KOPT-K1 (cell line): ENCODE measurements at regions not wholly inside any gene's neighbourhood (a gene's known extent, or its start where the extent isn't known, plus 50 kb on each side); places are given as distances from the start of the nearest gene placed in this dataset.

ENCODE experiments used
- H3K27ac ChIP-seq: fragments of 200-600 bp; sonication (generic); 2 replicates; pipeline ENCODE4 v1.5.1; 2016; ENCODE audit warnings: antibody characterized with exemption, mild to moderate bottlenecking, low read depth, low read length; ENCODE audit not compliant: poor library complexity, severe bottlenecking
- H3K36me3 ChIP-seq: fragments of 200-600 bp; sonication (generic); 2 replicates; pipeline ENCODE4 v1.5.1; 2017; ENCODE audit warnings: antibody characterized with exemption, mild to moderate bottlenecking, low read length, moderate library complexity; ENCODE audit not compliant: insufficient read depth
- H3K9me3 ChIP-seq: fragments of 200-600 bp; sonication (generic); 2 replicates; pipeline ENCODE4 v1.5.1; 2017; ENCODE audit warnings: antibody characterized with exemption, low read length, mild to moderate bottlenecking; ENCODE audit not compliant: insufficient read depth, poor library complexity, severe bottlenecking

- no peaks in the 10 kb centered on the region for H3K9me3 ChIP-seq
- H3K36me3 ChIP-seq = no peaks in the 10 kb centered on the region
- H3K27ac ChIP-seq = no peak overlapping the region
These were observed 319.6 kb upstream of the CLINT1 start for GRCh38 chr5:158178535-158178934.

- Histone ChIP-seq H3K36me3 (no peaks in the 10 kb centered on the region), H3K9me3 (no peaks in the 10 kb centered on the region), H3K27ac (no peak overlapping the region)
These were observed 318.2 kb upstream of the CLINT1 start for GRCh38 chr5:158177146-158177545.

DNA sequence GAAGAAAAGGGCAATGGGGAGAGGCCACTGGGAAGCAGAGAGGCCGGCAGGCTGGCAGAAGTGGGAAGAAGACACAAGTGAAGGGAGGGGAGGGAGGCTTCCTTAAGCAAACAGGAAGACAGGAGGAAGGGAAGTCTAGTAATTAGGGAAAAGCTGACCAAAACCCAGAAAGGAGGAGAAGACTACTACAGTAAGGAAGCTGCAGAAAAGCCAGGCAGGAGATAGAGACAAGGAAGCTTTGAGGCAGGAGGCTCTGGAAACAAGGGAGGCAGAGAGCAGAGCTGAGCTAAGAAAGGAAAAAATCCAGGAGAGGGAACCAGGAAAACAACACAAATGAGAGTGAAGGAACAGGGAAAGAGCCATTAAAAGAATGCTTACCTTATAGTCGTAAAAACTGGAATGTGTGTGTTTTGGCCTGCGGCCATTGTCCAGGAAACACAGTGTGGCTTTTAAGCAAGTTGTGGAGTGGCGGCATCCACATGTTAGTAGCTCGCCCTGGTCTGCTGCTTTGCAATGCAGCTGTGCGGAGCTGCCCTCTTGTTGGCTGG lies 317.1 kb upstream of the CLINT1 start:
- Histone ChIP-seq H3K27ac (no peak overlapping the region), H3K36me3 (no peaks in the 10 kb centered on the region), H3K9me3 (no peaks in the 10 kb centered on the region)

DNA sequence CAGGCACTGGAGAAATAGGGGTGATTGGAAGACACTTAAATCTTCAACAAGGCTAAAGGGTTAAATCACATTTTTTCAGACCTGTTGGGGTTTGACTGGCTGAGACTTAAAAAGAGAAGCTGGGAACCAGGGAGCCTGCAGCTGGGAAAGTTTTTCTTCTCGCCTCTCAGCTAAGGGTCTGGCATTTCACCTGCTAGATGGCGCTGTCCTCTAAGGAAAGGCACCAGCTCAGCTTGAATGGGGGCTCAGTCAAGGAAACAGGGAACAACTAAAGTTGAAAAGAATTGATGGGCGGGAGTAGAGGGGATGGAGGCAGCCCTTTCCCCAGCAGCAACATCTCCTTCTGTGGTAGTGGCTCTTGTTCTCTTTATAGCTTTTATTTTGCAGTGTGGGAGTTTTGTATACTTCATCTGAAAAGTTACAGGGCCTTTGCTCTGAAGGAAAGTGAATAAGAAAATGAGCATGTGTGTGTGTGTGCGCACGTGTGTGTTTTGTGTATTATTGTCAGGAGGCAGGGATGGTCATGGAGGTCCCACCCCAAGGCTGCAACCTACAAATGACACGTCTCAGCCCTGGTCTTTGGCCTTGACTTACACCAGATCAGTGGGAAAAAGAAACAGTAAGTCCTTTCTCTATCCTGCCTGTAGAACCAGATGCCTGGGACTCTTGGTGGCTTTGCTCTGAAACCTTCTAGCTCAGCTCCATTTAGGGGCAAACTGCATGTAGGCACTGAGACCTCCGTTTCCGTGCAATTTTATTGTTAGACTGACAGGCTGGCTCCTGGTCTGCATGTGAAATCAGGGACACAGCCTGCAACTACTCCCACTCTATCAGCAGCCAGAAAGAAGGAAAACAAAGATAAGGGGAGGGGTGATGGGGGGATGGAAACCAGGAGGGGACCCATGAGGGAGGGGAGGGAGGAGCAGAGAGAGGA lies 316.2 kb upstream of the CLINT1 start:
- Histone ChIP-seq H3K9me3 (no peaks in the 10 kb centered on the region), H3K27ac (no peak overlapping the region), H3K36me3 (no peaks in the 10 kb centered on the region)

GRCh38 chr5:158174026-158174425 lies 315.1 kb upstream of the CLINT1 start:
- Histone ChIP-seq H3K9me3 (no peaks in the 10 kb centered on the region), H3K36me3 (no peaks in the 10 kb centered on the region), H3K27ac (no peak overlapping the region)

DNA sequence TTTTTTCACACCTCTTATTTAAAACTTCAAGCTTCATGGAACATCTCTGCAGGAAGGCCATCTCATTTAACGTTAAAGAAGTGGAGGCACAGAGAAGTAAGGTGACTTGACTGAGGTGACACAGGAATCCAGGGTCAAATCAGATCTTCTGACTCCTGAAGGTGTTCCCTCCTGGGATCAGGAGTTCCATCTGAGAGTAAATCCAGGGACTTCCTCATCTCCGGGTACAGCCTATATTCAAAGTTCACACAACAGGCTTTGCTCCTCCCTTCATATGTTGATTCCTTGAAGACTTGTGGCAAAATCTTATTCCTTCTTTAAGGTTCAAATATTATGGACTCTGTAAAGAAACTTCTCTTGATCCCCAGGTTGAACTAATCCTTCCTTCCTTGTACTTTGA lies 313.1 kb upstream of the CLINT1 start:
- no peaks in the 10 kb centered on the region for H3K36me3 ChIP-seq
- H3K9me3 ChIP-seq = no peaks in the 10 kb centered on the region

DNA sequence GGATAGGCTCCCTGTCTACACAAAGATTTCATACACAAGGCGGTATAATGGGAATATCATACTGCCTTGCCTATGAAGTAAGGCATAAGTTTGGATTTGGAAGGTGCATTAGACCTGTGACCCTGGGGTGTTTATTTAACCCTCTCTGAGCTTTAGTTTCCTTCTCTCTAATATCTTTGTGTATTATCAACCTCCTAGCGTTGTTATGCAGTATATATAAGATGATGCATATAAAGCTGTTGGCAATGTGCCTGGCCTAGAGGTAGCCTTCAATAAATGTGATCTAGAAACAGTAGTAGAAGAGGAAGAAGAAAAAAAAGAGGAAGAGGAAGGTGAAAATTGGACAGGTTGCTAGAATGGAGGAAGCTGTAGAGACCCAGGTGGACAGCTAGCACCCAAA lies 311.6 kb upstream of the CLINT1 start:
- Histone ChIP-seq H3K9me3 (no peaks in the 10 kb centered on the region), H3K27ac (no peak overlapping the region), H3K36me3 (no peaks in the 10 kb centered on the region)

More for the DNA sequence above, 313.1 kb upstream of the CLINT1 start:
- H3K27ac ChIP-seq = no peak overlapping the region

- no peak overlapping the region for H3K27ac ChIP-seq
- H3K9me3 ChIP-seq = no peaks in the 10 kb centered on the region
- H3K36me3 ChIP-seq = no peaks in the 10 kb centered on the region
These were observed 311.1 kb upstream of the CLINT1 start for GRCh38 chr5:158170060-158170459.

DNA sequence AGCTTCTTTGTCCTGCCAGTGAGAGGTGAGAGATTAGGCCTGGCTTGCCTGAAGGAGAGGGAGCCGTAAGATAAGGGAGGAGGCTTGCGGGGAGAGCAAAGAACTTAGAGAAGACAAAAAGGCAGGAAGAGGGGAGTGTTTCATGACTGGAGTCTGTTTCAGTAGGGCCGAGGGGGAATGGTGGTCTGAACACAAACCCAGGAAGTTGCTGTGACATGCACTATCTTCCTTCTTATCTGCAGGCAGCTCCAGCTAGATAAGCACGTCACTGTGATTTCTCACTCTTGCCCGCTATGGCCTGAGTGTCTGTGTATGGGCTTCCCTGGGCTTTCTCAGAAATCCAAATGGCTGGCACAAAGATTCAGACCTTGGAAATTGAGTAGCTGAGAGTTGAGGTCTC lies 307.5 kb upstream of the CLINT1 start:
- no peaks in the 10 kb centered on the region for H3K36me3 ChIP-seq
- H3K27ac ChIP-seq = no peak overlapping the region
- no peaks in the 10 kb centered on the region for H3K9me3 ChIP-seq

DNA sequence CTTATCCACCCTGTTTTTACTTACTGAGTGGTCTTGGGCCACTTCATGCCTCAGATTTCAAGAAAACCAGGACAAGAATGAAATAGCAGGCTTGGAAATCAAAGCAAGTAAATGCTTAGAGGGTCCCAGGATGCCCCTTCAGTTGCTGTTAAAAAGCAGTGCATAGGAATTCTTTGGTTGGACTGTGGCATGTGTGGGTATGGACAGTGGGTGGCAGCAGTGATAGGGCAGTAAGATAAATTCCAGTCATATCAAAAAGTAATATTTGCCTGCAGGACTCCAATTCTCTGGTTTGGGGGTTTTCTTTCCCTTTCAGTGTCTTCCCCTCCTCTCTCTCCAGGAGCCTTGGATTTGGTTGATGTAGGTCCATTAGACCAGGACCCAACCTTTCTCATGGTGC lies 306.7 kb upstream of the CLINT1 start:
- Histone ChIP-seq H3K27ac (no peak overlapping the region), H3K36me3 (no peaks in the 10 kb centered on the region), H3K9me3 (no peaks in the 10 kb centered on the region)

GRCh38 chr5:158164296-158165047 lies 305.5 kb upstream of the CLINT1 start:
- no peaks in the 10 kb centered on the region for H3K9me3 ChIP-seq

GRCh38 chr5:158163451-158164295 lies 304.7 kb upstream of the CLINT1 start:
- Histone ChIP-seq H3K36me3 (no peaks in the 10 kb centered on the region), H3K9me3 (no peaks in the 10 kb centered on the region), H3K27ac (no peak overlapping the region)

More at GRCh38 chr5:158164296-158165047, 305.5 kb upstream of the CLINT1 start:
- Histone ChIP-seq H3K36me3 (no peaks in the 10 kb centered on the region), H3K27ac (no peak overlapping the region)

- Histone ChIP-seq H3K27ac (no peak overlapping the region), H3K36me3 (no peaks in the 10 kb centered on the region), H3K9me3 (no peaks in the 10 kb centered on the region)
These were observed 303.6 kb upstream of the CLINT1 start for GRCh38 chr5:158162479-158163034.

GRCh38 chr5:158162026-158162425 lies 303.1 kb upstream of the CLINT1 start:
- no peaks in the 10 kb centered on the region for H3K36me3 ChIP-seq
- H3K27ac ChIP-seq = no peak overlapping the region
- no peaks in the 10 kb centered on the region for H3K9me3 ChIP-seq
